K562 (cell line): ENCODE measurements at regions not wholly inside any gene's neighbourhood (a gene's known extent, or its start where the extent isn't known, plus 50 kb on each side); places are given as distances from the start of the nearest gene placed in this dataset.
A peak's percentile ranks its signal among the peaks of the same experiment; 100 is the strongest.

Experiments used
- BMI1 ChIP-seq: fragments of 150-350 bp; IDR thresholded peaks from 2 replicates; pipeline ENCODE4 v1.6.1; 2014; ENCODE audit warnings: low read length
- ELF2 ChIP-seq: fragments of 250-450 bp; sonication (Bioruptor Pico); IDR thresholded peaks from 2 replicates; pipeline ENCODE4 v1.5.0; 2021; ENCODE audit warnings: mild to moderate bottlenecking
- HDAC1 ChIP-seq, 2 experiments: fragments of 450-650 bp; IDR thresholded peaks; 2 replicates each; pipeline ENCODE4 v1.6.1; 2016 to 2017; ENCODE audit warnings: inconsistent platforms in 1 of 2, mild to moderate bottlenecking in 1 of 2, moderate library complexity in 1 of 2
- HDAC2 ChIP-seq: fragments of 450-650 bp; IDR thresholded peaks from 2 replicates; pipeline ENCODE4 v1.6.1; 2016; ENCODE audit warnings: mild to moderate bottlenecking
- HMBOX1 ChIP-seq: sonication (generic); IDR thresholded peaks from 2 replicates; pipeline ENCODE4 v1.6.1; 2016
- MGA ChIP-seq: fragments of 450-650 bp; IDR thresholded peaks from 2 replicates; pipeline ENCODE4 v1.6.1; 2016; ENCODE audit warnings: mild to moderate bottlenecking, moderate library complexity
- NFE2L1 ChIP-seq: fragments of 450-650 bp; IDR thresholded peaks from 2 replicates; pipeline ENCODE4 v1.6.1; 2016; ENCODE audit warnings: missing genetic modification characterization, low read depth, mild to moderate bottlenecking, missing compliant biosample characterization, moderate library complexity, borderline replicate concordance
- NFIX ChIP-seq: fragments of 250-450 bp; sonication (Bioruptor Pico); IDR thresholded peaks from 2 replicates; pipeline ENCODE4 v1.4.0; 2020; ENCODE audit warnings: low read depth, mild to moderate bottlenecking, moderate library complexity
- NR3C1 ChIP-seq: sonication (generic); formaldehyde crosslinking; IDR thresholded peaks from 2 replicates; pipeline ENCODE4 v1.8.1; 2022; ENCODE audit warnings: missing genetic modification reagents
- PHF21A ChIP-seq: fragments of 450-650 bp; IDR thresholded peaks from 2 replicates; pipeline ENCODE4 v1.6.1; 2017; ENCODE audit warnings: low read depth, borderline replicate concordance
- RBFOX2 ChIP-seq: fragments of 200-400 bp; formaldehyde crosslinking; IDR thresholded peaks from 2 replicates; pipeline ENCODE4 v1.6.1; 2017; ENCODE audit warnings: low read depth, mild to moderate bottlenecking, low read length, moderate library complexity
- UBTF ChIP-seq, 2 experiments: IDR thresholded peaks; 2 replicates each; pipeline ENCODE4 v1.6.1; 2012; ENCODE audit warnings: improper control_type of control experiment in 2 of 2, low read depth in 2 of 2, low read length in 2 of 2, borderline replicate concordance in 1 of 2

GRCh38 chr1:65687428-65688214 lies 105.1 kb upstream of the PDE4B start (continued):
- TF ChIP-seq NFIX = no peak
- no peak for TF ChIP-seq UBTF (IDR thresholded peaks at IDR 0.05; ENCODE audit: borderline replicate concordance in 1 of 2, low read depth in 2 of 2, low read length in 2 of 2)
- TF ChIP-seq ELF2 (CRISPR knock-in tag) = no peak
- peak; percentile 10; the same call in 1 of the 2 replicates for TF ChIP-seq HMBOX1
- TF ChIP-seq HDAC2 = peak; percentile 76; the same call in 1 of the 2 replicates
- peak in 1 of 2 experiments; percentile 44; a peak in 2 of 4 replicates for TF ChIP-seq HDAC1 (IDR thresholded peaks at IDR 0.05)
- no peak for TF ChIP-seq BMI1
- TF ChIP-seq MGA = no peak
- TF ChIP-seq NR3C1 (CRISPR knock-in tag) = no peak
- TF ChIP-seq NFE2L1 = no peak
- no peak for TF ChIP-seq PHF21A
- no peak for TF ChIP-seq RBFOX2
